ENCODE measurements at regions not wholly inside any gene's neighbourhood (a gene's known extent, or its start where the extent isn't known, plus 50 kb on each side); places are given as distances from the start of the nearest gene placed in this dataset.

DNA sequence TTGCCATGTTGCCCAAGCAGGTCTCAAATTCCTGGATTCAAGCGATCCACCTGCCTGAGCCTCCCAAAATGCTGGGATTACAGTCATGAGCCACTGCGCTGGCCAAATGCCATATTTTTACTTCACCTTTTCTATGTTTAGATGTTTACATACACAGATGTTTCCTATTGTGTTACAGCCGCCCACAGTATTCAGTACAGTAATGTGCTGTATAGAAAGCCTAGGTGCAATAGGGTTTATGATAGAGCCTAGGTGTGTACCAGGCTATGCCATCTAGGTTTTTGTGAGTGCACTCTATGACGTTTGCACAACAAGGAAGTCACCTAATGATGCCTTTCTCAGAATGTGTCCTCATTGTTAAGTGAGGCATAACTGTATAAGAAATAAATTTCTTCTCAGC, 153.4 kb downstream of the CHRM3 start:
- Histone ChIP-seq H3K36me3 (ENCODE audit: control insufficient read depth, insufficient read depth, low read length) (no peaks in the 10 kb centered on the region), H3K4me3 (ENCODE audit: low read depth in 2 of 2, low read length in 2 of 2) (no peak overlapping the region), H3K27ac (ENCODE audit: low read length) (no peak overlapping the region), H3K27me3 (ENCODE audit: control insufficient read depth, insufficient read depth, low read length) (no peaks in the 10 kb centered on the region), H3K4me1 (ENCODE audit: control insufficient read depth, insufficient read depth, low read length) (no peaks in the 10 kb centered on the region), H3K9me3 (ENCODE audit: control insufficient read depth, insufficient read depth, low read depth, low read length) (no peaks in the 10 kb centered on the region)
- BruUV-seq (replicated peaks), result no TSS peak
- CTCF ChIA-PET, result no interaction called here
- DNase-seq (ENCODE audit: low read depth, low spot score) (no peak), ATAC-seq (no peak)
- in situ Hi-C loops (cut with HindIII; ENCODE audit: low pct_unique_long_range_greater_than_20kb, low sequenced_read_pairs) (no loop called here), intact Hi-C loops (cut with micrococcal nuclease; ENCODE audit: unreplicated experiment) (no loop called here)
- TF ChIP-seq TCF7L2 (IDR thresholded peaks at IDR 0.05; ENCODE audit: low read depth, low read length) (no peak), POLR2AphosphoS5 (IDR thresholded peaks at IDR 0.05; ENCODE audit: low read depth, low read length) (no peak), SIN3A (IDR thresholded peaks at IDR 0.05; ENCODE audit: borderline replicate concordance, insufficient read depth, low read depth, low read length) (no peak)
- TF ChIP-seq, protein P1, sequence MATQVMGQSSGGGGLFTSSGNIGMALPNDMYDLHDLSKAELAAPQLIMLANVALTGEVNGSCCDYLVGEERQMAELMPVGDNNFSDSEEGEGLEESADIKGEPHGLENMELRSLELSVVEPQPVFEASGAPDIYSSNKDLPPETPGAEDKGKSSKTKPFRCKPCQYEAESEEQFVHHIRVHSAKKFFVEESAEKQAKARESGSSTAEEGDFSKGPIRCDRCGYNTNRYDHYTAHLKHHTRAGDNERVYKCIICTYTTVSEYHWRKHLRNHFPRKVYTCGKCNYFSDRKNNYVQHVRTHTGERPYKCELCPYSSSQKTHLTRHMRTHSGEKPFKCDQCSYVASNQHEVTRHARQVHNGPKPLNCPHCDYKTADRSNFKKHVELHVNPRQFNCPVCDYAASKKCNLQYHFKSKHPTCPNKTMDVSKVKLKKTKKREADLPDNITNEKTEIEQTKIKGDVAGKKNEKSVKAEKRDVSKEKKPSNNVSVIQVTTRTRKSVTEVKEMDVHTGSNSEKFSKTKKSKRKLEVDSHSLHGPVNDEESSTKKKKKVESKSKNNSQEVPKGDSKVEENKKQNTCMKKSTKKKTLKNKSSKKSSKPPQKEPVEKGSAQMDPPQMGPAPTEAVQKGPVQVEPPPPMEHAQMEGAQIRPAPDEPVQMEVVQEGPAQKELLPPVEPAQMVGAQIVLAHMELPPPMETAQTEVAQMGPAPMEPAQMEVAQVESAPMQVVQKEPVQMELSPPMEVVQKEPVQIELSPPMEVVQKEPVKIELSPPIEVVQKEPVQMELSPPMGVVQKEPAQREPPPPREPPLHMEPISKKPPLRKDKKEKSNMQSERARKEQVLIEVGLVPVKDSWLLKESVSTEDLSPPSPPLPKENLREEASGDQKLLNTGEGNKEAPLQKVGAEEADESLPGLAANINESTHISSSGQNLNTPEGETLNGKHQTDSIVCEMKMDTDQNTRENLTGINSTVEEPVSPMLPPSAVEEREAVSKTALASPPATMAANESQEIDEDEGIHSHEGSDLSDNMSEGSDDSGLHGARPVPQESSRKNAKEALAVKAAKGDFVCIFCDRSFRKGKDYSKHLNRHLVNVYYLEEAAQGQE (IDR thresholded peaks at IDR 0.05; ENCODE audit: insufficient read depth in 1 of 2, low read depth in 2 of 2, low read length in 1 of 2), result no peak
- TF ChIP-seq, protein P2, sequence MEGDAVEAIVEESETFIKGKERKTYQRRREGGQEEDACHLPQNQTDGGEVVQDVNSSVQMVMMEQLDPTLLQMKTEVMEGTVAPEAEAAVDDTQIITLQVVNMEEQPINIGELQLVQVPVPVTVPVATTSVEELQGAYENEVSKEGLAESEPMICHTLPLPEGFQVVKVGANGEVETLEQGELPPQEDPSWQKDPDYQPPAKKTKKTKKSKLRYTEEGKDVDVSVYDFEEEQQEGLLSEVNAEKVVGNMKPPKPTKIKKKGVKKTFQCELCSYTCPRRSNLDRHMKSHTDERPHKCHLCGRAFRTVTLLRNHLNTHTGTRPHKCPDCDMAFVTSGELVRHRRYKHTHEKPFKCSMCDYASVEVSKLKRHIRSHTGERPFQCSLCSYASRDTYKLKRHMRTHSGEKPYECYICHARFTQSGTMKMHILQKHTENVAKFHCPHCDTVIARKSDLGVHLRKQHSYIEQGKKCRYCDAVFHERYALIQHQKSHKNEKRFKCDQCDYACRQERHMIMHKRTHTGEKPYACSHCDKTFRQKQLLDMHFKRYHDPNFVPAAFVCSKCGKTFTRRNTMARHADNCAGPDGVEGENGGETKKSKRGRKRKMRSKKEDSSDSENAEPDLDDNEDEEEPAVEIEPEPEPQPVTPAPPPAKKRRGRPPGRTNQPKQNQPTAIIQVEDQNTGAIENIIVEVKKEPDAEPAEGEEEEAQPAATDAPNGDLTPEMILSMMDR (IDR thresholded peaks at IDR 0.05), result no peak
- POLR2A ChIA-PET, result no interaction called here

DNA sequence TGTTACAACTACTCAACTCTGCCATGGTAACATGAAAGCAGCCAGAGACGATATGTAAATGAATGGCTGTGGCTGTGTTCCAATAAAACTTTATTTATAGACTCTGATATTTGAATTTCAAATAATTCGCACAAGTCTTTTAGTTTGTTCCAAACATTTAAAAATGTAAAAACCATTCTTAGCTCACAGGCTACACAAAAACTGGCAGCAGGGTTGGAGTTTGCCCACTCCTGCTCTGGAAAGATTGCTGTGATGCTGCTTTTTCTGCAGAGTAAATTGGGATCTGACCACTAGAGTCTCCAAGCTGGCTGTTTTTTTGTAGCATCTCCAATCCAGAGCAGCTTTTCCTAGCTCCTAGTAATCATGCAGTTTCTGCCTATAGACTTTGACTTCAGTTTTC, 157.5 kb downstream of the CHRM3 start:
- ATAC-seq, result no peak
- POLR2A ChIA-PET, result no interaction called here
- H3K9me3 ChIP-seq (ENCODE audit: control insufficient read depth, insufficient read depth, low read depth, low read length), result peaks cover 2% of the 10 kb centered on the region; the same call in 1 of the 2 replicates
- no peak for DNase-seq (ENCODE audit: low read depth, low spot score)
- BruUV-seq (replicated peaks), result no TSS peak
- CTCF ChIA-PET, result no interaction called here
- no peak overlapping the region for H3K27ac ChIP-seq (ENCODE audit: low read length)
- TF ChIP-seq POLR2AphosphoS5 (IDR thresholded peaks at IDR 0.05; ENCODE audit: low read depth, low read length), result no peak
- no peak for TF ChIP-seq TCF7L2 (IDR thresholded peaks at IDR 0.05; ENCODE audit: low read depth, low read length)
- TF ChIP-seq, protein P2 (IDR thresholded peaks at IDR 0.05), result no peak
- no peak for TF ChIP-seq SIN3A (IDR thresholded peaks at IDR 0.05; ENCODE audit: borderline replicate concordance, insufficient read depth, low read depth, low read length)
- TF ChIP-seq, protein P1 (IDR thresholded peaks at IDR 0.05; ENCODE audit: insufficient read depth in 1 of 2, low read depth in 2 of 2, low read length in 1 of 2), result no peak
- H3K36me3 ChIP-seq (ENCODE audit: control insufficient read depth, insufficient read depth, low read length), result no peaks in the 10 kb centered on the region
- H3K27me3 ChIP-seq (ENCODE audit: control insufficient read depth, insufficient read depth, low read length), result no peaks in the 10 kb centered on the region
- intact Hi-C loops (cut with micrococcal nuclease; ENCODE audit: unreplicated experiment), result no loop called here
- in situ Hi-C loops (cut with HindIII; ENCODE audit: low pct_unique_long_range_greater_than_20kb, low sequenced_read_pairs), result no loop called here
- no peaks in the 10 kb centered on the region for H3K4me1 ChIP-seq (ENCODE audit: control insufficient read depth, insufficient read depth, low read length)
- no peak overlapping the region for H3K4me3 ChIP-seq (ENCODE audit: low read depth in 2 of 2, low read length in 2 of 2)
